ENCODE measurements at regions not wholly inside any gene's neighbourhood (a gene's known extent, or its start where the extent isn't known, plus 50 kb on each side); places are given as distances from the start of the nearest gene placed in this dataset.

DNA sequence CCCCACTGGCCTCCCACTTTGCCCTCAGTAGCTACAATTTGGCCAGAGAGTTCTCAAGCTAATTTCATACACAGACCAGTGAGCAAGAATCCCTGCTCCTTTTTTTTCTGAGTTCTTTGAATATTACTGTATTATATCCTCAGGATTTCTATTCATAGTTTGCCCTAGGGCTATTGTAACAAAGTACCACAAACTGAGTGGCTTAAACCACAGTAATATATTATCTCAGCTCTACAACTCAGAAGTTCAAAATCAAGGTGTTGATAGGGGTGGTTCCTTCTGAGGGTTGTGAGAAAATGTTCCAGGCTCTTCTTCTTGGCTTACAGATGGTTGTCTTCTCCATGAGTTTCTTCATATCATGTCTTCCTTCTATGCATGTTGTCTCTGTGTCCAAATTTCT, 289.4 kb upstream of the ESRRG start:
- FAIRE-seq (no peak), DNase-seq (ENCODE audit: low read depth, low spot score) (no peak), ATAC-seq (no peak)
- CTCF ChIA-PET = no interaction called here
- intact Hi-C loops (cut with micrococcal nuclease; ENCODE audit: unreplicated experiment) = no loop called here
- BruUV-seq (replicated peaks) = no TSS peak
- no peaks in the 10 kb centered on the region for H3K9me3 ChIP-seq (replicated peaks; ENCODE audit: control insufficient read depth, insufficient read depth, low read length)
- no peaks in the 10 kb centered on the region for H3K79me2 ChIP-seq (ENCODE audit: control insufficient read depth, insufficient read depth, low read length)
- SMC1A ChIA-PET (ENCODE audit: uncharacterized antibody, unreplicated experiment) = interaction anchor here (1.3 kb wide), 1 partner anchor 12 kb away, joined by 5 read pairs; no protein-coding TSS in a partner anchor
- no peaks in the 10 kb centered on the region for H3K4me1 ChIP-seq (ENCODE audit: control insufficient read depth, insufficient read depth, low read length)
- no peak overlapping the region for H2AFZ ChIP-seq (ENCODE audit: control insufficient read depth, low read depth, low read length)
- RAD21 ChIA-PET (ENCODE audit: unreplicated experiment) = no interaction called here
- H3K9ac ChIP-seq (ENCODE audit: control insufficient read depth, insufficient read depth, low read length) = no peak overlapping the region
- no peak overlapping the region for H3K4me2 ChIP-seq (ENCODE audit: control insufficient read depth, insufficient read depth)
- H4K20me1 ChIP-seq (ENCODE audit: control insufficient read depth, insufficient read depth) = no peaks in the 10 kb centered on the region
- TF ChIP-seq, protein P1, sequence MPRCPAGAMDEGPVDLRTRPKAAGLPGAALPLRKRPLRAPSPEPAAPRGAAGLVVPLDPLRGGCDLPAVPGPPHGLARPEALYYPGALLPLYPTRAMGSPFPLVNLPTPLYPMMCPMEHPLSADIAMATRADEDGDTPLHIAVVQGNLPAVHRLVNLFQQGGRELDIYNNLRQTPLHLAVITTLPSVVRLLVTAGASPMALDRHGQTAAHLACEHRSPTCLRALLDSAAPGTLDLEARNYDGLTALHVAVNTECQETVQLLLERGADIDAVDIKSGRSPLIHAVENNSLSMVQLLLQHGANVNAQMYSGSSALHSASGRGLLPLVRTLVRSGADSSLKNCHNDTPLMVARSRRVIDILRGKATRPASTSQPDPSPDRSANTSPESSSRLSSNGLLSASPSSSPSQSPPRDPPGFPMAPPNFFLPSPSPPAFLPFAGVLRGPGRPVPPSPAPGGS (IDR thresholded peaks at IDR 0.05; ENCODE audit: borderline replicate concordance, insufficient read depth, low read depth, low read length, poor library complexity, severe bottlenecking) = no peak
- no peaks in the 10 kb centered on the region for H3K27me3 ChIP-seq (replicated peaks in 1 of 2; ENCODE audit: control insufficient read depth in 2 of 2, insufficient read depth in 2 of 2, low read length in 1 of 2)
- in situ Hi-C loops (cut with MboI) = no loop called here
- POLR2A ChIA-PET = interaction anchor here (0.9 kb wide), 1 partner anchor 8 kb away, joined by 3 read pairs; no protein-coding TSS in a partner anchor
- no peaks in the 10 kb centered on the region for H3K36me3 ChIP-seq (ENCODE audit: control insufficient read depth in 2 of 2, insufficient read depth in 2 of 2, low read length in 1 of 2)
- no peak overlapping the region for H3K4me3 ChIP-seq
- no peak overlapping the region for H3K27ac ChIP-seq (ENCODE audit: control insufficient read depth, insufficient read depth)

DNA sequence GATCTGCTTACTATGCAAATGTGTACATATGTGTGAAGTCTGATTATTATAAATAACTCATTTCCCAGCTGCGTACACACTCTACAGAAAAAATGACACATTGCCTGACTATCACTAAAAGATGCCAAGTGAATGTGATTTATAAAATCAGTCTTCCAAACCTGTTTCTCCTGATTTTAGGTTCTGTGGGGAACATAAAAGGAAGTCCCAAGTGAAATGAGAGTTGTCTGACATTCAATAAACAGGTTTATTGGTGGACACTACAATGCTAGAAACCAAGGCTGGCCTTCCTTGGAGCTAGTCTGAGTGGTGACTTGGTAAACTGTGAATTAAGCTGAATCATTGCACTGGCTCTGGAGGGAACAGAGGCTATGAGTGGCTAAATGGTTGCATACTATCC, 287.9 kb upstream of the ESRRG start:
- FAIRE-seq (no peak), ATAC-seq (no peak), DNase-seq (ENCODE audit: low read depth, low spot score) (no peak)
- Histone ChIP-seq H3K9ac (ENCODE audit: control insufficient read depth, insufficient read depth, low read length) (no peak overlapping the region), H3K4me3 (no peak overlapping the region), H3K27me3 (replicated peaks in 1 of 2; ENCODE audit: control insufficient read depth in 2 of 2, insufficient read depth in 2 of 2, low read length in 1 of 2) (no peaks in the 10 kb centered on the region), H2AFZ (ENCODE audit: control insufficient read depth, low read depth, low read length) (no peak overlapping the region), H3K27ac (ENCODE audit: control insufficient read depth, insufficient read depth) (no peak overlapping the region), H4K20me1 (ENCODE audit: control insufficient read depth, insufficient read depth) (no peaks in the 10 kb centered on the region), H3K79me2 (ENCODE audit: control insufficient read depth, insufficient read depth, low read length) (no peaks in the 10 kb centered on the region), H3K9me3 (replicated peaks; ENCODE audit: control insufficient read depth, insufficient read depth, low read length) (no peaks in the 10 kb centered on the region), H3K36me3 (ENCODE audit: control insufficient read depth in 2 of 2, insufficient read depth in 2 of 2, low read length in 1 of 2) (no peaks in the 10 kb centered on the region), H3K4me1 (ENCODE audit: control insufficient read depth, insufficient read depth, low read length) (no peaks in the 10 kb centered on the region), H3K4me2 (ENCODE audit: control insufficient read depth, insufficient read depth) (no peak overlapping the region)
- in situ Hi-C loops (cut with MboI) = no loop called here
- ChIA-PET RAD21 (ENCODE audit: unreplicated experiment) (no interaction called here), POLR2A (no interaction called here), SMC1A (ENCODE audit: uncharacterized antibody, unreplicated experiment) (interaction anchor here (0.9 kb wide), 1 partner anchor 14 kb away, joined by 4 read pairs; no protein-coding TSS in a partner anchor), CTCF (interaction anchor here (0.5 kb wide), 1 partner anchor 894 kb away, joined by 3 read pairs; no protein-coding TSS in a partner anchor)
- BruUV-seq (replicated peaks) = no TSS peak
- intact Hi-C loops (cut with micrococcal nuclease; ENCODE audit: unreplicated experiment) = no loop called here
- 27% methylated on average over 1 of the region's 1 CpG for WGBS (ENCODE audit: insufficient coverage, insufficient replicate concordance, low lambda C conversion rate, missing lambda C conversion rate)
- TF ChIP-seq, protein P2, sequence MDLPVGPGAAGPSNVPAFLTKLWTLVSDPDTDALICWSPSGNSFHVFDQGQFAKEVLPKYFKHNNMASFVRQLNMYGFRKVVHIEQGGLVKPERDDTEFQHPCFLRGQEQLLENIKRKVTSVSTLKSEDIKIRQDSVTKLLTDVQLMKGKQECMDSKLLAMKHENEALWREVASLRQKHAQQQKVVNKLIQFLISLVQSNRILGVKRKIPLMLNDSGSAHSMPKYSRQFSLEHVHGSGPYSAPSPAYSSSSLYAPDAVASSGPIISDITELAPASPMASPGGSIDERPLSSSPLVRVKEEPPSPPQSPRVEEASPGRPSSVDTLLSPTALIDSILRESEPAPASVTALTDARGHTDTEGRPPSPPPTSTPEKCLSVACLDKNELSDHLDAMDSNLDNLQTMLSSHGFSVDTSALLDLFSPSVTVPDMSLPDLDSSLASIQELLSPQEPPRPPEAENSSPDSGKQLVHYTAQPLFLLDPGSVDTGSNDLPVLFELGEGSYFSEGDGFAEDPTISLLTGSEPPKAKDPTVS (IDR thresholded peaks at IDR 0.05; ENCODE audit: low read depth, low read length) = no peak
- TF ChIP-seq BACH1 (IDR thresholded peaks at IDR 0.05; ENCODE audit: borderline replicate concordance) (no peak), IRF4 (IDR thresholded peaks at IDR 0.05; ENCODE audit: low read depth, low read length) (no peak), DPF2 (IDR thresholded peaks at IDR 0.05) (no peak), STAT1 (conservative IDR thresholded peaks at IDR 0.05) (no peak), CBFB (IDR thresholded peaks at IDR 0.05; ENCODE audit: low read depth) (no peak), ZNF24 (IDR thresholded peaks at IDR 0.05) (no peak), CBX5 (IDR thresholded peaks at IDR 0.05; ENCODE audit: low read depth) (no peak), KLF5 (IDR thresholded peaks at IDR 0.05; ENCODE audit: partially characterized antibody) (no peak), CBX3 (IDR thresholded peaks at IDR 0.05; ENCODE audit: borderline replicate concordance, low read depth) (no peak), BRCA1 (IDR thresholded peaks at IDR 0.05; ENCODE audit: low read depth, low read length) (no peak), ZNF622 (IDR thresholded peaks at IDR 0.05) (no peak)
- TF ChIP-seq, protein P3, sequence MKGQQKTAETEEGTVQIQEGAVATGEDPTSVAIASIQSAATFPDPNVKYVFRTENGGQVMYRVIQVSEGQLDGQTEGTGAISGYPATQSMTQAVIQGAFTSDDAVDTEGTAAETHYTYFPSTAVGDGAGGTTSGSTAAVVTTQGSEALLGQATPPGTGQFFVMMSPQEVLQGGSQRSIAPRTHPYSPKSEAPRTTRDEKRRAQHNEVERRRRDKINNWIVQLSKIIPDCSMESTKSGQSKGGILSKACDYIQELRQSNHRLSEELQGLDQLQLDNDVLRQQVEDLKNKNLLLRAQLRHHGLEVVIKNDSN (IDR thresholded peaks at IDR 0.05; ENCODE audit: borderline replicate concordance, extremely low read length, insufficient read depth, low read depth, low read length) = no peak
- TF ChIP-seq, protein P4, sequence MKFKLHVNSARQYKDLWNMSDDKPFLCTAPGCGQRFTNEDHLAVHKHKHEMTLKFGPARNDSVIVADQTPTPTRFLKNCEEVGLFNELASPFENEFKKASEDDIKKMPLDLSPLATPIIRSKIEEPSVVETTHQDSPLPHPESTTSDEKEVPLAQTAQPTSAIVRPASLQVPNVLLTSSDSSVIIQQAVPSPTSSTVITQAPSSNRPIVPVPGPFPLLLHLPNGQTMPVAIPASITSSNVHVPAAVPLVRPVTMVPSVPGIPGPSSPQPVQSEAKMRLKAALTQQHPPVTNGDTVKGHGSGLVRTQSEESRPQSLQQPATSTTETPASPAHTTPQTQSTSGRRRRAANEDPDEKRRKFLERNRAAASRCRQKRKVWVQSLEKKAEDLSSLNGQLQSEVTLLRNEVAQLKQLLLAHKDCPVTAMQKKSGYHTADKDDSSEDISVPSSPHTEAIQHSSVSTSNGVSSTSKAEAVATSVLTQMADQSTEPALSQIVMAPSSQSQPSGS (IDR thresholded peaks at IDR 0.05; ENCODE audit: low read length) = no peak

Measured in GM12878 (cell line).